HG02938 (cell line): ENCODE measurements at regions not wholly inside any gene's neighbourhood (a gene's known extent, or its start where the extent isn't known, plus 50 kb on each side); places are given as distances from the start of the nearest gene placed in this dataset.
"Not testable (repeated sequence)": the region's sequence is repeated elsewhere in the genome, so short reads cannot be mapped to it uniquely, and the experiment has no call there.

Source experiments
- ATAC-seq: cut with Tn5 transposase; IDR thresholded peaks from one replicate; pipeline ENCODE4 v1.9.1; 2021; ENCODE audit warnings: mild to moderate bottlenecking, moderate library complexity; ENCODE audit not compliant: unreplicated experiment

DNA sequence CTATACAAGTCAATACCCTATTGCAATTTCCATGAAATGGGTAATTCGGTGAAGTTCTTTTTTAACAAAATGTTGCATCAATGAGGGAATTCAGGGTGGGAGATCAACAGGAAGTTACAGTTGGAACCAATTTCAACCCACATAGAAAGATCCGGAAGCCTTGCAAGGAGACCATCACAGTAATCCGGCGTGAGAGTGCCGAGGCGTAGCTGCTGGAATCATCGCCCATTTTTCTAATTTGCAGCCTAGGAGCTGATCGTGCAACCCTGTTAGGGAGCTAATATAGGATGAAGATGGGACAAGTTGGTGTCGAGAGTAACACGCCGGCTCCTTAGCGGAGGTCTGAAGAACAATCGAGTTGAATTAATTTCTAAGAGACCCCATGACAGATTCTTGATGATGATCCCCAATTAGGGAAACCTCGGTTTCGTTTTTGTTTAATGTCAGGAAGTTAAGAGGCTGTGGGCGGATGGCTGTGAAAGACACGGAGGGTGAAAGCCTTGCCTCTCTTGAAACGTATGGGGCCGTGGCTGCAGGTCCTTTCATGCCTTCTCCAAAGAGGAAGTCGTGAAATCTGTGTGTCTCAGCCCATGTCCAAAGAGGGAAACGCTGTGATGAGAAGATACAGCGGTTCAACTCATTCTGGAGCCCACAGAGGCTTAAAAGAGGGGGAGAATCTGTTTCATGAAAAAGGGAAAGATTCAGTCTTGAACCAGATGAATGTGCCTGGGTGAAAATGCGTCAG lies 51.2 kb upstream of the CARD11 start:
- ATAC-seq, result peak; percentile 50

DNA sequence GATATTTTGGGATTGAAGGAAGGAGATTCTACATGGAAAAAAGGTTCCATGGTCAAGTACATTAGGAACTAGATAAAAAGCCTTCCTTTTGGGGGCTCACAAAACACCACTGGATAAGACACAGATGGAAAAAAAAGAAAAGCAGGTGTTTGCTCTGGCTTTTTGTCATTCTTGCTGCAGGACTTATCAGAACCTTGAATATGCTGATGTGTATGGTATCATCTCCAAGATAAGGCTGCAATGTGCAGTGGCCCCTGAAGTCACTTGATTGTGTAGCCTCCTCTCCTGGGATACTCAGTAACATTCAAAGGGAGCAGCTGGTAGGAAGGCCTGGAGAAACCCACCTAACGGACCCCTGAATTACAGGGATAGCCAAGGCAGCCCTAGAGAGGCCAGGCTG lies 54.1 kb upstream of the CARD11 start:
- ATAC-seq, result no peak

DNA sequence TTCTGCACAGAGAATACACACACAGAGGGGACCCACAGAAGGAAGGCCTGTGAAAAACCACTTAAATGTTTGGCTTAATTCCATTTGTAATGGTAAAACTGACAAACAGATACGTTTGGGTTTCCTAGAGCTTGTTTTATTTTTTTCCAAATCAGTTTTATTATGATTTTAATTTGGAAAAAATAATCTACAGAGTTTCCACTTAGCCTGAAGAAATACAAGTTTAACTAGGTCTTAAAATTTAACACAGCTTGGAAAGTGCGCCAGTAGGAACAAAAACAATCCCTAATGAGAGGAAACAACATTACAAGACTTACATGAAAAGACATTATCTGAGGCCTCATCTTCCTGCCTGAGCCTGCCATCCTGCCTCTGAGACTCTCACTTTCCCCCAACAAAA lies 58.5 kb upstream of the CARD11 start:
- ATAC-seq, result no peak

DNA sequence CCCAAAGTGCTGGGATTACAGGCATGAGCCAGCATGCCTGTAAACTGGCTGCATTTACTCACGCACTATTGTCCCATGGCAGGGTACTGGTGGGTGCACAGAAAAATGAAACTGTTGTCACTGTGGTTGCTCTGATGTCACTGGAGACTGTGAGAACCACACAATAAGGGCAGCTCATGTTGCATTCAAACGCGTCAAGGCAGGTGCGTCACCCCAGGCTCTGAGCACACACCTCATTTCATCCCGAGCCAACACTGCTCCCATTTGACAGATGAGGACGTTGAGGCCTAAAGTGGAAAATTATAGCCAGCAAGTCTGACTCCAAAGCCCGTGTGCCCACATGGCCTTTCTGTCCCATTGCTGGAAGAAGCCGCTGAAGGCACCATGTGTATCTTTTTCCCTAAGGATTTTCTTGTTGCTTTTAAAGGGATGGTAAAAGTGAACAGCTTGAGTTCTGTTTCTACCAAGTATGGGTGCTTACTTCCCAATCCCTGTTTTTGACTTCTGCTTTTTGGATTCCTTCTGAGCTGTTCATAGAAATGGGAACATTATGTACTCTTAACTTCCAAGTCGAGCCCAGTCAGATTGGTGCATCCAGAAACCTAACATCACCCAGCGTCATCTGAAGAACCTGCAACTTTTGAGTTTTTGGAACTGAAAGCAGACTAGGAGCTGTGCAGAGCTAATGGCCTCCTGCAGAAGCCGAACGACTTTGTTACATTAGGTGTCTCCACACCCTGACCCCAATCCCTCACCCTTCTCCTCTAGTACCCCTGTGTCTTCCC lies 60.1 kb upstream of the CARD11 start:
- no peak for ATAC-seq

DNA sequence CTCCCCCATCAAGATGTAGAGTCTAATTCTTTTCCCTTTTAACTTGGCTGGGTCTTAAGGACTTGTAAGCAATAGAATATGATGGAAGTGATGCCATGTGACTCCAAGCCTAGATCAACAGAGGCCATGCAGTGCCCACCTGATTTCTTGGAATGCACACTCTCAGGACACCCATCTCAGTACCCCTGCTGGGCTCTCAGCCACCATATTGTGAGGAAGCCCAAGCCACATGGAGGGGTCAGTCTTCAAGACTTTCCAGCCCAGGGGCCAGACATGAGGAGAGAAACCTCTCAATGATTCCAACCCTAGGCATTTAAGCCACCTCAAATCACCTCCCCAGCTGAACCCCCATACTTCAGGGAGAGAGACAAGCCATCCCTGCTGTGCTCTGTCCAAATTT lies 62.2 kb upstream of the CARD11 start:
- ATAC-seq, result no peak

DNA sequence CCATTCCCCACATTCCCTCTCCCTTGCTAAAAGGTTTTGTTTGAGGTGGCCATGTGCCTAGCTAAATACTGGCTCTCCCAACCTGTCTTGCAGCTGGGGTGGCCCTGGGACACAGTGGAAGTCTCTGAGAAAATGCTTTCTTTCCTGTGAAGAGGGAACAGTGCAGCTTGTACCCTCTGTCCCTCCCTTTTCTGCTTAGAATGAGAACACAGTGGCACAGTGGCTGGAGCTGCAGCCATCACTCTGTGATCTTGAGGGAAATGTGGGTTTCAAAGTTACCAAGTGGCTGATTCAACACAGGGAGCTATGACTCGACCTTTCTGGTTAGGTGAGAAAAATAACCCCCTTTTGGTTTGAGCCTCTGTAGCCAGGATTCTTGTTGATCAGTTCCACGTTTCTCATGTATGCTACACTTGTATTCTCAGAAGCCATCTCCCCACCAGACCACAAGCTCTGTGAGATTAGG lies 62.7 kb upstream of the CARD11 start:
- no peak for ATAC-seq

DNA sequence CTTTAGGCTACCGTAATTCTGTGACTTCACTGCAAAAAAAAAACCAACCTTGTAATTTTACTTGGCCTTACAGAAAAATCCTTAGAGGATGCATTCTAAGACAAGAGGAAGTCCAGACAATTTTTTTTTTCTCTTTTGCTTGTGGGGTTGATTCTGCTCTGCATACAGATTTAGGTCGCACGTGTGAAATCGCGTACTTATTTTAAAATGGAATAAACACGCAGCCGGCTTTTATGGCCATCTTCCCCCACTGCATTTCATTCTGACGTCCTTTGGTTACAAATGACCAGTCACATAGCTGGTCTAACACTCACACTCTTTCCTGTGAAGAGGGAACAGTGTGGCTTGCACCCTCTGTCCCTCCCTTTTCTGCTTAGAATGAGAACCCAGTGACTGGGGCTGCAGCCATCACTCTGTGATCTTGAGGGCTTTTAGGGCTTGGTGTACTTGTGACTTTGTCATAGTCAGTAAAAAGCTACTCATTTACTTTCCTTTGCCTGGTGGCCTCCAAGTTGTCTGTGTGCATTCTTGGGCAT lies 63.6 kb upstream of the CARD11 start:
- no peak for ATAC-seq

DNA sequence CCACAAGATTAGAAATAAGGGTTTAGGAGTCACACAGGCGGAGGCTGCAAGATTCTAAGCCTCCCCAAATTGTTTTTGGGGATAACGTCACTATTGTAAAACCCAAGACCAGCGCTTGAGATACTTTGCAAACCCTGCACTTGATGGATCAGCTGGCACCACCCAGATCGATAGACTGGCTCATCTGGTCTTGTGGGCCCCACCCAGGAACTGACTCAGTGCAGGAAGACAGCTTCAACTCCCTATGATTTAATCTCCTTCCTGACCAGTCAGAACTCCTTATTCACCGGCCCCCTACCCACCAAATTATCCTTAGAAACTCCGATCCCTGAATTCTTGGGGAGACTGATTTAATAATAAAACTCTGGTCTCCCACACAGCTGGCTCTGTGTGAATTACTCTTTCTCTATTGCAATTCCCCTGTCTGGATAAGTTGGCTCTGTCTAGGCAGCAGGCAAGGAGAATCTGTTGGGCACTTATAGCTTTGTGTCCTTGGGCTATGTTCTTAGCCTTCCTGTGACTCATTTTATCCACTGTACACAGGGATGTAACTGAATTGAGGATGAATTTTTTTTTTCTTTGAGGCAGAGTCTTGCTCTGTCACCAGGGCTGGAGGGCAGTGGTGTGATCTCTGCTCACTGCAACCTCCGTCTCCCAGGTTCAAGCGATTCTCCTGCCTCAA lies 64.4 kb upstream of the CARD11 start:
- no peak for ATAC-seq

DNA sequence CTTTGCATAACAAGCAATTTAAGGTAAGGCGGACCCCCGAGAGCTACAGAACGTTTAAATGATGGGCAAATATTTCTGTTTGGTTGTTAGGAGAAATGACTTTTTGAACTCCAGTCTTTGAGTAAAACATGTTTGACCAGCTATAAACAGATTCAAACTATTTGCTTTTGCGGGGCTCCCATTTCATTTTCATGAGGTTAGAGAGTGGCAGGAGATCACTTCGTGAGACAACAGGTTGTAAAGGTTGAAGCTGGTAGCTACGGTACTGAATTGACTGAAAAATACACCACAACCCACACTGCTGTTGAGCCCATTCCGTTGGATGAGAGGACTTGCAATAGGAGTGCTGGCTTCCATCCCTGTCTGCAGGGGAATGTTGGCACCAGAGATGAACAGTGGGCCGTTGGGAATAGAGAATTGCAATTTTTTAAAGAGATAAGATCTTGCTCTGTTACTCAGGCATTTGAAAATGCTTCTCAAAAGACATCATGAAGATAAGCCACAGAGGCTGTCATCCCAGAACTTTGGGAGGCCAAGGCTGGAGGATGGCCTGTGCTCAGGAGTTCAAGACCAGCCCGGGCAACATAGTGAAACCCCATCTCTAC lies 65.7 kb upstream of the CARD11 start:
- no peak for ATAC-seq

DNA sequence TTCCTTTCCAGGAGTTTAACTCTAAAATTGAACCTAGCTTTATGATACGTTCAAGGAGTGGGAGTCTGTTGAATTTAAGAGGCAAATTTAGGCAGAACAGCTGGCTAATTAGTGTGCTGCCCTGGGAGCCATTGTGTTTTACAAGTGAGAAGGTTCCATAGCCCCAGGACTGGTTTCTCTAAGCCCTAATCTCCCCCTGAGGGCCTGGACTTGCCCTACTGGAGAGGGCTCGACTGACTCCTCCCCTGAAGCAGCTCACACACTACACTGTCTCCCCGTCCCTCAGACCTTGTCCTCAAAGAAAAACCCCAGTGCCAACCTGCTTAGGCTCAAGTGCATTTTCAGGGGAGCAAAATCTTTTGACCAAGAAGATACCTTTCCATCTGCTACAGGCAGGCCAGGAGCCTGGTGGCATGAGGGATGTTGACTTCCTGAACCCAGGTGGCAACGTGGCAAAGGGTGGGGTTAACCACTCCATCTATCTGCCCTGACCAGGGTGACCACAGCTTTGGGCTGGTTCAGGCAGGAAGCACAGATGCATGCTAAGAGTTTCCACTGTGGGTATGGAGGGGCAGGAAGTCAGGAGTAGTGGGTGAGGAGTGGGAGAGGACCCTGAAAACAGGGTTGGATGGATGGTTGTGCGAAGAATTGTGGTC lies 68.9 kb upstream of the CARD11 start:
- no peak for ATAC-seq

DNA sequence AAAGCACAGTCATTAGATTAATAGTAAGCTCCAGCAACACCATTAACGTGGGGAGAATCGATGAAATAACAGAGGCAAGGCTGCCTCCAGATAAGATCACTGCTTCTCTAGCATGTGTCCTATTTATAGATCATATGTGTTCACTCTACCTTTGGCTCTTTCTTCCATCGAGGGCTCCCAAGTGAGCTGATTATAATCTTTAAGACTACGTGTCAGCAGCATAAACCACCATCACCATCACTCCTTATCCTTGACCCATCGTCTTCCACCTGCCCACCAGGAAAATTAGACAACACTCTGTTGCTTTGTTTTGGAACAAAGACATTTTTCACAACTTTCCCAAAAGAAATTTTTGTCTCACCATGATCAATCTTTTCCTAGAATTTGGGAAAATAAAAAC lies 71.2 kb upstream of the CARD11 start:
- ATAC-seq, result no peak

DNA sequence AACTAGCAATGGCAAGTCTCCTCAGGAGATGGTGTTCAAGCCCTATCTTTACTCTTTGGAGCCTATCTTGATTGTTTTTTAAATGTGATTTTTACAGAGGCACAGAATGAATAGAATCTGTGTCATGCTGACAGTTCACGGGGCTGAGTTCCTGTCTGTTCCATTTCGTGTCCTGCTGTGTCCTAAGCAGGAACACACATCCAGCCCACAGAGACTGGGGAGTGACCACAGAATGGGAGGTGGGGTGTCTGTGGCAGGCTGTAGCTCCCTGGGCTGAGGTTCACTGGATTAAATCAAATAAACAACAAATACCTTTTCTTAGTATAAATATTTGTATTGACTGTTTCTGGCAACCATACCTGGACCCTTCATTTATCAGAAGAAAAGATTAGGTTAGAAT lies 73.4 kb upstream of the CARD11 start:
- ATAC-seq, result no peak

DNA sequence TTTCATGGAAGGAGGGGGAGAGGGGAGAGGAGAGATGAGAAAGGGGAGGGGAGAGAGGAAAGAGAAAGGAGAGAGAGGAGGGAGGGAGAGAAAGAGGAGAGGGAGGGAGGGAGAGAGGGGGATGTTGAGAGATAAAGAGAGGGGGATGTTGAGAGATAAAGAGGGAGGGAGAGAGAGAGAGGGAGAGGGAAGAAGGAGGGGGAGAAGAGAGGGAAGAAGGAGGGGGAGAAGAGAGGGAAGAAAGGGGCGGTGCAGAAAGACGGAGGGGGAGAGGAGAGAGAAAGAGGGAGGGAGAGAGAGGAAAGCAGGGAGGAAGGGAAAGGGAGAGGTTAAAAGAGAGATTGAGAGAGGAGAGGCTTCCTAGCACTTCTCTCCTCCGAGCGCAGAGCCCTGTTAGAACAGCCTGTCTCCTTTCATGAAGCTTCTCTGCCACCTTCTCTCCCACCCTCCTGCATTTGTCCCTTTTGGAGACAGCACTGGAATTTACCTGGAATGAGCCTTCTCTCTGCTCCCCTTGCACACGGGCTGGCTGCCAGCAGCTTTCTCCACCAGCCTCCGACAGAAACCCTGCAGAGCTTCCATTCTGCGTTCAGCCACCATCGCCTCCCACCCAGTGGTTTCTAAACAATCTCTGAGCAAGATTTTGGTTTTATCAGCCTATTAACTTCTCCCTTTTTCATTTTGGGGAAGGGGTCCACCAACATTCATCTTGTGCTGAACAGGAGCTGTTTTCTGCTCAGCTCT lies 74.0 kb upstream of the CARD11 start:
- ATAC-seq, result no peak

DNA sequence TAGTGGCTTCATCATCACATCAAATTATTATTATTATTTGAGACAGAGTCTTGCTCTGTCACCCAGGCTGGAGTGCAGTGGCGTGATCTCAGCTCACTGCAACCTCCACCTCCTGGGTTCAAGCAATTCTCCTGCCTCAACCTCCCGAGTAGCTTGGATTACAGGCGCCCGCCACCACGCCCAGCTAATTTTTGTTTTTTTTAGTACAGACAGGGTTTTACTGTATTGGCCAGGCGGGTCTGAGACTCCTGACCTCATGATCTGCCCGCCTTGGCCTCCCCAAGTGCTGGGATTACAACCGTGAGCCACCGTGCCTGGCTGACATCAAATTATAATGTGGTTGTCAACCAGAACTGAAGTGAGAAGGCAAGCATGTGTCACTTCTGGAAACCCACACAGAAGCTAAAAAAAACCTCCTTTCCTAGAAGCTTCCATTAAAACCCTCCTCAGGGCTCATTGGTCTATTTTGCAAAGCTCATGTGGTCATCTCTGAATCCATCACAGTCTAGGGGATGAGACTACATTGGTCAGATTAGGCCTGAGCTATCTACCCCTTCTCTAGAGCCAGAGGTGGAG lies 75.8 kb upstream of the CARD11 start:
- ATAC-seq, result not testable (repeated sequence)

DNA sequence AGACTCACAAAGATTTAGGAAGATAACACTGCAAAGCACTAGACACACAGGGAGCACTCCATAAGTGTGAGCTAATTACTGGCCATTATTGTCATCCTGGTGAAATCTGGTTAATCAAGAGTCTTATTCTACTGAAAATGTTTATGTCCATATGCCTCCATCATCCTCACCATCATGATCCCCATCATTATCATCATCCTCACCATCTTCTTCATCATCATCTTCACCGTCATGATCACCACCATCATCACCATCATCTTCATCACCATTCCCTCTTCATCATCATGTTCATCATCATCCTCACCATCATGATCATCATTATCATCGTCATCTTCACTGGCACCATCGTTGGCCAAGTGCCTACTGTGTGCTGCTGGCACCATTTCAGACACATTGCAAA lies 76.3 kb upstream of the CARD11 start:
- ATAC-seq, result no peak

DNA sequence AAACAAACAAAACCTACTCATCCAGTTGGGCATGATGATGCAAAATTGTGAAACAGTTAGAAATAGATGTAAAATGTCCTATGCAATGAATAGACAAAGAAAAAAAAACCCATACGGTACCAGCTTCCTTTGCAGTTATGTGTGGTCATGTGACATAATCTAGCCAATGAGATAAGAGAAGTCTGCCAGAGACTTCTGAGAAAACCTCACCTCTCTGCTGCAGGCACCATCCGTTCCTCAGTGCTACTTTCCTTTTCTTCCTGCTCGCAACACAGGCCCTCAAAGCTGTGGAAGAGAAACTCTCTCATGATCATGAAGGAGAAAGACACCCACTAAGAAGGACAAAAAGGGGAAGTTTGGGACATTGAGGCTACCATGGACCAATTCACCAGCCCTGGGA lies 76.8 kb upstream of the CARD11 start:
- no peak for ATAC-seq

DNA sequence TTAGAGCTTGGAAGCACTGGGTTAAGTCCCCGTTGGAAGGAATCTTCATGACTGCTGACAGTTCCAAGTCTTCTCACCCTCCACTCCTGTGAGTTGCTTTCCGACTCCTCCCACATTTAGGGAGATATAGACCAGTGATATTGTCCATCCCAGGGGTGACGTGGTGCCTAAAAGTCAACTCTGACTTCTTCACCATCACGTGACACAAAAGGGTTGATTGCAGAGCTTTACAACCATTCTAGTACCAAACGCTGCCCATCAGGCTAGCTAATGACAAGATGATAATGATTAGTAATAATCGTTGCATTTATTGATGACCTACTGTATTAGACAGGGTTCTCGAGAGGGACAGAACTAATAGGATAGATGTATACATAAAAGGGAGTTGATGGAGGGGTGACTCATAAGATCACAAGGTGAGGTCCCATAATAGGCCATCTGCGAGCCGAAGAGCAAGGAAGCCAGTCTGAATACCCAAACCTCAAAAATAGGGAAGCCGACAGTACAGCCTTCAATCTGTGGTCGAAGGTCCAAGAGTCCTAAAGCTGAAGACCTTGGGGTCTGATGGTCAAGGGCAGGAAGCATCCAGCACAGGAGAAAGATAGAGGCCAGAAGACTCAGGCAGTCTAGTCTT lies 85.3 kb upstream of the CARD11 start:
- ATAC-seq, result no peak

DNA sequence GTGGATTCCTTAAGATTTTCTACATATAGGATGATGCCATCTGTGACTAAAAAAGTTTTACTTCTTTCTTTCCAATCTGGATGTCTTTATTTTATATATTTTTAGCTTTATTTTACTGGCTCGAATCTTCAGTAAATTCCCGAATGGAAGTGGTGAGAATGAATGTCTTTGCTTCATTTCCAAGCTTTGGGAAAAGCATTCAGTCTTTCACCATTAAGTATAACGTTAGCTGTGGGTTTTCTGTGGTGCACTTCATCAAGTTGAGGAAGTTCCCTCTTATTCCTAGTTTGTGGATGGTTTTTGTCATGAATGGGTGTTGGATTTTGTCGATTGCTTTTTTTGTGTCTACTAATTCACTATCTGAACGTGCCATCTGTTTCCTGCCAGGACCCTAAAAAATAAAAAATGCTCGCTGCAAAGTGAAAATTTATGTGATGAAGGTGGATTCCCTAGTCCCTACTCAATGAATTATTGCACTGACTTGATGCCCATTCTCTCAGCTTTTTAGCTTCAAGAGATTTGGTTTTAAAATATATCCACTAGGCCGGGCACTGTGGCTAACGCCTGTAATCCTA lies 90.2 kb upstream of the CARD11 start:
- no peak for ATAC-seq

DNA sequence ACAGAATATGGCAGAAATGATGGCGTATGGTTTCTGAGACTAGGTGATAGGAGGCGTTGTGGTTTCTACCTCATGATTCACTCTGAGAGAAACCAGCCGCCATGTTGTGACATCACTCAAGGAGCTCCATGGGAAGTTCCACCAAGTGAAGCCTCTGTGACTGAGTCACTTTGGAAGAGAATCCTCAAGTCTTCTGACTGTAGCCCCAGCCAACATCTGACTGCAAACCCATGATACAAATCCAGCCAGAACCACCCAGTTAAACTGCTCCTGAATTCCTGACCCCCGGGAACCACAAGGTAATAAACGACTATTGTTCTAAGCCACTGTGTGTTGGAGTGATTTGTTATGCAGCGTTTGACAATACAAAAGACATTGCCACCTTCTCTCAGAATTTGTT lies 91.1 kb upstream of the CARD11 start:
- ATAC-seq, result no peak
